Thyroid gland (tissue), 4 donors: ENCODE measurements at regions not wholly inside any gene's neighbourhood (a gene's known extent, or its start where the extent isn't known, plus 50 kb on each side); places are given as distances from the start of the nearest gene placed in this dataset.

ENCODE experiments used
- CTCF ChIP-seq, 6 experiments: fragments of 200-600 bp in 3 of 6; fragments of 450-650 bp in 3 of 6; sonication (generic) in 3 of 6; IDR thresholded peaks; one replicate each; pipeline ENCODE4 v1.5.1; 2016 to 2019; ENCODE audit warnings: antibody characterized with exemption in 6 of 6, mild to moderate bottlenecking in 2 of 6, inconsistent platforms in 1 of 6, moderate library complexity in 1 of 6
- POLR2A ChIP-seq, 2 donors: fragments of 450-650 bp; IDR thresholded peaks; one replicate each; pipeline ENCODE4 v1.6.1; 2017; ENCODE audit warnings: antibody characterized with exemption in 2 of 2, mild to moderate bottlenecking in 2 of 2, moderate library complexity in 1 of 2

DNA sequence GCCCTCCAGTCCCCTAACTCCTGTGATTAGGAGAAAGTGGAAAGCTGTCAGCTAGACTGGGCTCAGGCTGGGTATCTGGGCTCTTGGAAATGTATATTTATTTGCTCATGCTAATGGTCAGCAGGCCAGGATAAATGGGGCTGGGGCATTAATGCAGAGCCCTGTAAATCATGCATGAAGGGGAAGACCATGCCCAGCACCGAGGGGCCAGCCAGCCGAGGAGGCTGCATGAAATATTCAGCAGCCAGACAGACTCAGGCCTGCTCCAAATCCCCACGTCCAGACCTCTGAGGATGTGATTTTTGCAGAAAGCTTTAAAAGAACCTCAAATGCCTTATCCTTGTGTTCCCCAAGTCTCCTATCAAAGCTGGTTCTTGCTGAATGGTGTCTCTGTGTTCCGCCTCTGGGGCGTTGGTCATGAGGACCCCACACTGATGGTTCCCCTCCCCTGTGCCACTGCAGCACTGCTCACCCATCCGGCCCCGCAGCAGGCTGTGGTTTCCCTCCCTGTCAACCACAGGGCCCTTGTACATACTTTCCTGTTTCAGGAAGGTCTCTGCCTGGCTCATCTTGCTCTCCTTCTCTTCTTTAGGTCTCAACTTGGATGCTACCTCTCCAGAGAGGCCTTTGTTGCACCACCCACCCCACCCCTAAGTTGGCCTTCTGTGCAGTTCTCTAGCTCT lies 358.4 kb downstream of the CDH26 start:
- TF ChIP-seq CTCF (IDR thresholded peaks at IDR 0.05) (no peak), POLR2A (IDR thresholded peaks at IDR 0.05) (no peak)
